Transverse colon (tissue), 4 donors: ENCODE measurements at regions not wholly inside any gene's neighbourhood (a gene's known extent, or its start where the extent isn't known, plus 50 kb on each side); places are given as distances from the start of the nearest gene placed in this dataset.

Experiments
- EP300 ChIP-seq: sonication (generic); formaldehyde crosslinking; IDR thresholded peaks from one replicate; pipeline ENCODE4 v1.6.1; 2017; ENCODE audit warnings: antibody characterized with exemption, low read depth
- POLR2A ChIP-seq: fragments of 450-650 bp; IDR thresholded peaks from one replicate; pipeline ENCODE4 v1.6.1; 2016; ENCODE audit warnings: antibody characterized with exemption, mild to moderate bottlenecking, moderate library complexity
- POLR2AphosphoS5 ChIP-seq, 3 donors: sonication (generic); formaldehyde crosslinking; IDR thresholded peaks; one replicate each; pipeline ENCODE4 v1.6.1; 2016; ENCODE audit warnings: antibody characterized with exemption in 3 of 3
- TF ChIP-seq, protein P1 (sequence below), 5 experiments: fragments of 200-600 bp in 3 of 5; fragments of 450-650 bp in 2 of 5; sonication (generic) in 3 of 5; IDR thresholded peaks; 1 replicate in 2 of 5; 2 replicates in 3 of 5; pipeline ENCODE4 v1.5.1; 2016 to 2017; ENCODE audit warnings: antibody characterized with exemption in 5 of 5, inconsistent platforms in 3 of 5, mild to moderate bottlenecking in 2 of 5, moderate library complexity in 1 of 5

DNA sequence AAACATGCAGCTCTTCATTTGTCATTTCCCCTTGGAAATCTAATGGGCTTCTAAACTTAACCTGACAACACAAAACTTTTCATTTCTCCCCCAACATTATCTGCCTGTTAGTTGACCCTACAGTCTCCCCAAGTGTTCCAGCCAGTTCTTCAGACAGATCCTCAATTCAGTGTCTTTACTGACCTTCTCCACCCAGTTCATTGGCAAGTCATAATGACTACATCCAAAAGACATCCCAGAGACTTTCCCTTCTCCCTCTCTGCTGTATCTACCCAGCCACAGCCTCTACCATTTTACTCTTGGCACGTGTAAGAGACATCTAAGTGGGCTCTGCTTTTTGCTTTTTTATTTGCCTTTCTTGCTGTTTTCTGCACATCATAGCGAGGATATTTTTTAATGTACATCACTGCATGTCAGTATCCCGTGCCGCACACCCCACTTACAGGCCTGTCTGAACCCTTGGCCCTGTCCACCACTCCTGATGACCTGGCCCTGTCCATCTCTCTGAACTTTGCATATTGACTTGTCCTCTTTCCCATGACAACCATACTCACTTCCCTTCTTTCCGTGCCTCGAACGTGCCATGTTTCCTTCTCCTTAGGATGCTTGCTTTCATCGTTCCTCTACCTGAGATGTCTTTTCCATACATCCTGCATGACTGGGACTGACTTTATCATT is 391.9 kb downstream of the IRS2 start:
- TF ChIP-seq POLR2A (no peak), POLR2AphosphoS5 (IDR thresholded peaks at IDR 0.05) (no peak), EP300 (no peak)
- TF ChIP-seq, protein P1, sequence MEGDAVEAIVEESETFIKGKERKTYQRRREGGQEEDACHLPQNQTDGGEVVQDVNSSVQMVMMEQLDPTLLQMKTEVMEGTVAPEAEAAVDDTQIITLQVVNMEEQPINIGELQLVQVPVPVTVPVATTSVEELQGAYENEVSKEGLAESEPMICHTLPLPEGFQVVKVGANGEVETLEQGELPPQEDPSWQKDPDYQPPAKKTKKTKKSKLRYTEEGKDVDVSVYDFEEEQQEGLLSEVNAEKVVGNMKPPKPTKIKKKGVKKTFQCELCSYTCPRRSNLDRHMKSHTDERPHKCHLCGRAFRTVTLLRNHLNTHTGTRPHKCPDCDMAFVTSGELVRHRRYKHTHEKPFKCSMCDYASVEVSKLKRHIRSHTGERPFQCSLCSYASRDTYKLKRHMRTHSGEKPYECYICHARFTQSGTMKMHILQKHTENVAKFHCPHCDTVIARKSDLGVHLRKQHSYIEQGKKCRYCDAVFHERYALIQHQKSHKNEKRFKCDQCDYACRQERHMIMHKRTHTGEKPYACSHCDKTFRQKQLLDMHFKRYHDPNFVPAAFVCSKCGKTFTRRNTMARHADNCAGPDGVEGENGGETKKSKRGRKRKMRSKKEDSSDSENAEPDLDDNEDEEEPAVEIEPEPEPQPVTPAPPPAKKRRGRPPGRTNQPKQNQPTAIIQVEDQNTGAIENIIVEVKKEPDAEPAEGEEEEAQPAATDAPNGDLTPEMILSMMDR (IDR thresholded peaks at IDR 0.05) = no peak
